LoVo (cell line): ENCODE measurements at regions not wholly inside any gene's neighbourhood (a gene's known extent, or its start where the extent isn't known, plus 50 kb on each side); places are given as distances from the start of the nearest gene placed in this dataset.

Source experiments
- DNase-seq: peaks from one replicate; pipeline ENCODE4 v3.0.0-alpha.2; 2016; ENCODE audit warnings: low spot score

DNA sequence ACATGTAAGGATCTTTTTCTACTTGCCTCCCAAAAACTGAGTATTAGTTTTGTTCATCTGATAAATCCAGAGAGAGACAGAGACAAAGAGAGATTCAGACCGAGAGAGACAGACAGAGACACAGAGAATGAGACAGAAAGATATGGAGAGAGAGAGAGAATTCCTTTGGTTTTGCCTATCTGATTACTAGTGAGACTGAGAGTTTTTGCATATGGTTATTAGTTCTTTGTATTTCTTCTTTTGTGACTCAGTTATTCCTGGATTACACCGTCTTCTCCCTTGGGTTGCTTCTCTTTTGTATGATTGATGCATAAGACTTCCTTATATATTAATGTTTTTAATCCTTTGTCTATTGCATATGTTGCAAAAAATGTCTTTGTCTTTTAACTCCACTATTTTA, 91.2 kb upstream of the SPATA31C2 start:
- no peak for DNase-seq

DNA sequence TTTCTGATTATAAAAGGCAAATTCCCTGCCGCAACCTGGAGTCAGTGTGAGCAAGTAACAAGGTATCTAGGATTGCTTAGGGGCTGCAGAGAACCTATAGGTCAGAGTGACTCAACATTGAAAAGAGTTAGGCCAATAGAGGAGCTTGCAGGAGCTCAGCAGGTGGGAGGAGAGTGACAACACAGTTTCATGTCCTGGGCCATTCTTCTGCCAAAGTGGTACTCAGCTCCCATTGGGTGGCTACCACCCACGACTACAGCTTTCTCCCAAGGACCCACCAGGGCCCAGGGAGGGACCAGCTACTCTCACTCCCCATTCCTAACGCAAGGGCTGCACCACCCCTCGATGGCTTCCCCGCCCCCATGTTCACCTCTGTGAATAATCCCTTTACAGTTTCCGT, 86.7 kb upstream of the SPATA31C2 start:
- DNase-seq: no peak

DNA sequence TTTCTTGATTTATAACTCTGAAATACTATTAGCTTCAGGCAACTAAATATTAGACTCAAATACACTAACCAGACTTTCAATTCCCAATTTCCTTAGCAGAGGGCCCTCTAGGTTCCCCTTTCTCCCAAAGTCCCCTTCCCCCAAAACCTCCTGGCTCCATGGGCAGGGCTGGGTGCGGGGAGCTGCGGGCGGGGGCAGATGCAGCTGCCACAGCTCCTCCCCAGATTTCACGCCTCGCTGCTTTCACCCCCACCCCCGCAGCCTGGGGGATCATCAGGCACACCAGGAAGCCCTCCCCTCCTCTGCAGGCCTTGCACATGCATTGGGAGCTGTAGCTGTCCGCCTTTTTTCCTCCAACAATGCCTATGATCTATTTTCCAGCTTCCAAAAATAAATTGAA, 82.8 kb upstream of the SPATA31C2 start:
- DNase-seq: no peak

DNA sequence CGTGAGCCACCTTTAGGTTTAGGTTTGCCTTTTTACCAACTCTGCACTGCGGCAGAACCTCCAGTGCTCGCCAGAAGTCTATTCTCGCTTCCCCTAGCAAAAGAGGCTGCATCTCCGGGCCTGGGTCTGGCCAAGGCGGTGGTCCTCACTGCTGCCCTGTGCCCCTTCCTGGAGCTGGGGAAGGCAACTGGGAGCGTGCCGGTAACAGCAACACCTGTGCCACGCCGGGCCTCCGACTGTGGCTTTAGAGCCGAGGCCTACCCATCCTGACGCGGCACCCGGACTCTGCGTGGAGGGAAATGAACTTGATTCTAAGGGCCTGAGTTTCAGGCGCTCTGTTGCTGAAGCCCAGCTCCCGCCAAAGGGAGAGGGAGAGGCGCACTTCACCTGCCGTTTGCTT, 82.4 kb upstream of the SPATA31C2 start:
- DNase-seq: no peak

DNA sequence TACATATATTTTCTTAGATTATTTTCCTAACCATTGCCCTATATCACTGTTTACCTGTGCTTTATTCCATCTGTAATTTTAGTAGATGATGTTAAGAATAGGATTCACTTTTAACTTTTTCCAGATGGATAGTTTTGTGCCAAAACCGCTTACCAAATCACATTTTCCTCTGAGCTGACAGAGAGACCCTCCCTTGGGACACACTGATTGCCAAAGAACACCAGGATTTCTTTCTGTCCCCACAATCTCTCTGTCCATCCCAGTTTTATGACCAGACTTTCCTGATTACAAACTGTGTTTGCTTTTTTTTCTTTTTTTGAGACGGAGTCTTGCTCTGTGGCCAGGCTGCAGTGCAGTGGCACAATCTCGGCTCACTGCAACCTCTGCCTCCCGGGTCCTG, 81.3 kb upstream of the SPATA31C2 start:
- no peak for DNase-seq

DNA sequence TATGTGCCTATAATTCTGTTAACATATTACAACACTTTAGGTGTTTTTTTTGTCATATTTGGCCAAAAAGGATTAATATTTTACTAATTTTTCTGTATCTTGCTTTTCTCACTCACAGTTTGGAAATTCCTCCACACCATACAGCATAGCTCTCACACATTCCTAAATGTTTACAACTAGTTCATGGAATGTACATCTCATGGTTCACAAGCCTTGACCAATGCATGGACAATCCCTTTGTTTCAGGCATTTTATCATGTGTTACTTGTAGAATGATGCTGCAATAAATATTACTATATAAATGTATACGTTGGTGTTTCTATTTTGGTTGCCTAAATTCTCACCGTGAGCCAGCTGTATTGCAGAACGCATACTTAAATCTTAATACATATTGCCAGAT, 80.5 kb upstream of the SPATA31C2 start:
- no peak for DNase-seq

DNA sequence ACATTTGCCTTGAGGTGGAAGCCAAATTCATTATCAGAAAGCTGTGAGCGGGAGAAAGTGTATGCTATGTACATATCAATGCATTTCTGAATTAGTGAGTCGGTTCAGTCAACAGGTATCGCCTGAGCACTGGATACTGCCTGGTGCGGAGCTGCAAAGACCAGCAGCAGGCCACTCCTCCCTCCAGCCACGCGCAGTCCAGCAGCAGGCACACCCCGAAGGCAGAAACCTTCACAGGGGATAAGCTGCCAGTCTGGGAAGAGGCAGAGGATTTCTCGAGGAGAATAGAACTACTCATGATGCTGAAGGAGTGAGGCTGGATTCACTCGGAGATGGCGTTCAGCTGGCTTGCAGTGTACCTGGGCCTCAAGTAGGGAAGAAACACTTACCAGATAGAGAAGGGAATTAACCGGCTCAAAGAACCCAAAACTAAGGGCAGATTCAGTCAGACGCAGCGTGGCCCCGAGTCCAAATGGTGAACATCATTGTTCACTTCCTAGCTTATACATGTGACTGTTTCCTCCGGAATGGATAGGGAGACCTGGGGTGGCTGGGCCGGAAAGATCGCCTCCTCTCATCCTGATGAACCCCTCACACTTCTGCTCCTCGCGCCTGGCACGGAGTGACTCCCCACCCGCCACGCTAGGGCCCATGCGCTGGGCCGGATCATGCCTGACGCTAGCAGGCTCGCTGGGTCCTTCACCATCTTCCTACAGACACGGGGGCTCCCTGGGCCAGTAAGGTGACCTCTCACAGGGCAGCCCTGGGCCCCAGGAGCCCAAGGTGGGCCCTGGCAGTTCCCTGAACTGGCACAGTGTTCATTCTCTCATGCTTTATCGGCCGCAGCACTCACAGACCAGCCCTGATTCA, 78.1 kb upstream of the SPATA31C2 start:
- no peak for DNase-seq

DNA sequence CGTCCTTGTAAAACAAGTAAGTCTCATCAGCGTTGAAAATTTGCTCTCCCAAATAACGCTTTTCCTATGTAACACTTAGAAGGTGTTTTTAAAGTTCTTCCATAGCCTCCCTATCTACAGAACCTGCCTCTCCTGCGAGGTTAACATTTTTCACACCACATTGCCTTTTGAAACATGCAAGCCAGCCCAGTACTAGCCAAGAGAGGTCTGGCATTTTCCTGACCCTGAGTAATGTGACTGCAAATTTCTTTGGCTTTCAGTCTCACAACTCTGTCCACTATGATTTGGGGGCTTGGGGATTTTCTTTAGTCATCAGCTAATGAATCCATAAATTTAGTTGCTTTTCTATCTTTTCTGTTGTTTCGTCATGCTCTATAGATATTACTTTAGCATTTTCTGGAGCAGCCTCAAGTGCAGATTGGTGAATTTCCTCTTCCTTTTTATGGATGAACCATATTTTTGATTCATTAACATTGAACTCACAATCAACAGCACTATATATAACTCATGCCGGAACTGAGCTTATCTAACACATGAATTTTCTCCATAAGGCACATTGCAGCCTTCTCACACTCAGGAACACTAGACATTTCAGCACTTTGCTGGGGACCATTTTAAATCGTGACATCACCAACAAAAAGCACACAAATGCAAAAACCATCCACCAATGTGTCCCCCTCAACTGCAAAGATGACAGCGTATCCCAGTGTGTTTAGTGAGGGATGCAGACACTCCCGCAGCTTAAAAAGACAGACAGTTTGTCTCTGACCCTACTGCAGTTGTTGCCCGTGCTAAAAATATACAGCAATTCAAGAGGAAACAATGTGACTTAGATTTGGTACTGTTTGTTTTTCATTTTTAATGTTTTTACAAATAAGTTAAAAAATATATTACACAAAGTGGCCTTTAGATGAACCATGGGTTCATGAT, 77.2 kb upstream of the SPATA31C2 start:
- no peak for DNase-seq

DNA sequence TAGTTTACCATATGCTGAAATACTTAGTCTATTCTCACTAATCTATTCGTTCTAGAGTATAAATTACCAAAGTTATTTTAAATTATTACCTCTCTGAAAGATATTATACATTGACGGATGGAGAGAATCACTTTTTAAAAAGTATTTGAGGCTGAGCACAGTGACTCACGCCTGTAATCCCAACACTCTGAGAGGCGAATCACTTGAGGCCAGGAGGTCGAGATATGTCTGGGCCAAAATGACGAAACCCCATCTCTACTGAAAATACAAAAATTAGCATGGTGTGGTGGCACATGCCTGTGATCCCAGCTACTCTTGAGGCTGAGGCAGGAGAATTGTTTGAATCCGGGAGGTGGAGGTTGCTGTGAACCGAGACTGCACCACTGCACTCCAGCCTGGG, 64.0 kb upstream of the SPATA31C2 start:
- no peak for DNase-seq

DNA sequence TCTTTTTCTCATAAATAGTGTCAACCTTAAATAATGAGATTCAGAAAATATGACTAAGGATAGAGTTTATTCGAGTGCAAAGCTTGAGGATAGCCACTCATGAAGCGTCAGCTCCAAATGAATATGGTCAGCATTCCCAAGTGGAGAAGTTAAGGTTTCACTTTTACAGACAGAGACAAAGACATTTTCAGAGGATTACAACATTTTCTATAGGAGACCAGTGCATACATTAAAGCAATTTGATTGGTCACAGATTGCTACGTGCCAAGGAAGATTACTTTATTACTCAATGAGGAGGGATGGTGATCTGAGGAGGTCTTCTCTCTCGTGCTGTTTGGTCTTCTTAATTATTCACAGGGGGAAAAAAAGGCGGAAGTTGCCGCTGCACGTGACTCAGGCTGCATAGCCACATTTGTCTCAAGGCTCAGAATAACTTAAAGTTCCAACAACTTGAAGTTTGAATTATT, 60.1 kb upstream of the SPATA31C2 start:
- DNase-seq: peak; percentile 20

DNA sequence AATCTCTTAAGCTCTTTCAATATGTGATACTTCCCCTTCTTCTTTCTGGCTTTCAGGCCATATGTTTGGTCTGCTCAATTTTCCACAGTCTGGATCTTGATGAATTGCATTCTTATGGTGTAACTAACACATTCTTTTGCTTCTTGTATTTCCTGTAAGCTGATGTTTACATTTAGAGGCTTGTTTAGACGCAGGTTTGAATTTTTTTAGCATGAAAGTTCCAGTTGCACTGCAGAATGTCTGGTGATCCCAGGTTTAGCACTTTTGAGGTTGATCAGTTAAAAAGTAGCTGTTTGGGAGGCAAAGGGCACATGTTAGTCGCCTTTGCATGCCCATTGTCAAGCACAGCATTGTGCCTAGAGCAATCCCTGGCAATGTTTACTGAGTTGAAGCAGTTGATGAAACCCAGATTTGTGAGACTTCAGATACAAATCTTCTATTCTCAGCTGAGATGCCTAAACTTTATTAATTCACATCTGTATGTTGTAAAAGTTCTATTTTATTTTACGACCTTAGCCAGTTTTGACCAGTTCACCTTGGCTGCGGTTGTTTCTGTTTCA, 59.6 kb upstream of the SPATA31C2 start:
- peak; percentile 6 for DNase-seq

DNA sequence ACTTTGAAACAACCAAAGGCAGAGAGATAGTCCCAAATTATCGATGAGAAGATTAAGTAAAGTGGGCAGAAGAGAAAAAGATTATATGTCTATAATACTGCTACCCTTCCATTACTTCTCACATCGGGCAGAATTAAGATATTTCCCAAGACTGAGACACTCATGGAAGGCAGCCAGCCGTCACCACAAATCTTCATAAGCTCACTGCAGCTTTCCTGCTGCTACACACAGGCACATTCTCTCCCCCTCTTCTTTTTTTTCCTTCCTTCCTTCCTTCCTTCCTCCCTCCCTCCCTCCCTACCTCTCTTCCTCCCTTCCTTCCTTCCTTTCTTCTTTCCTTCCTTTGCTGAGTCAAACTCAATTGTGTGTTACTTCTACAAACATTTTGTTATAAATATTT, 58.7 kb upstream of the SPATA31C2 start:
- no peak for DNase-seq

DNA sequence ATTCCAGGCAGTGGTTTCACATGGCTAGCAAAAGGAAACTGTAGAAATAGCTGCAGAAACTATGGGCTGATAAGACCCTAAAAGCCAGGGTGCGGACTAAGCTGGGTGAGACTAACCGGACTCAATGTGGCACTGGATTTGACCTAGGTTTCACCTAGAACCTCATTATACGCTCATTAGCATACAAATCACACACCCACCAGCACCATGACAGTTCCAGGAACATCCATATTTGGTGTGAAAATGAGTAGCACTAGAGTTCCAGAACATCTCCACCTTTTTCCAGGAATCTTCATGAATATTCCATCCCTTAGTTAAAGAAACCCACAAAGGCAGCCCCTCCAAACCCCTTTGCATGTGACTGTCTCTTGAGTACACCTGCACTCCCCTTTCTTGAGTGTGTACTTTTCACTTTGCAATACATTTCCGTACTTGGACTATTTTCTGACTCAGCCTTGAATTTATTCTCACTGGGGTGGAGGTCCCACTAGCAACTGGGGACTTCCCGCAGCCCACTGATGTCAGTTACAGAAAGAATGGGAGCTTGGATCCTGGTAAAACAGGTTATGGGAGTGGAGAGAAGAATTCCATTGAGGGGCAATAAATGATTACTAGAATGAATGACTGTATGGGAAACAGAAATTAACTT, 58.0 kb upstream of the SPATA31C2 start:
- peak; percentile 9 for DNase-seq

DNA sequence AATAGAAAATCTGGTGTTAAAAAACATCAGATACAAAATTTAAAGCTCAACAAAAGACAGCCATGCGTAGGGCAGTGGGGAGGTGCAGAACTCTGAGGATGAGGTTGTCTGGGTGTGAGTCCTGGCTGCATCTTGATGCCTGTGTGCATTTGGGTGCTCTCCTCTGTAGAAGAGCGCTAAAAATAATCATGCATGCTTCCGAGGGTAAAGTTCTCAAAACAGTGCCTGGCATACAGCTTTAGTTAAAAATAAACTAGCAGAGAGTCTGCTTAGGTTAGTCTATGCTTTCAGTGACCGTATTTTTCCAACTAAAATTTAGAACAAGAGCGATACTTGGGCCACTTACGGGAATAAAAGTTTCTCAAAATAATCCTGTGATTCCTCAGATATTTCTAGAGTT, 55.5 kb upstream of the SPATA31C2 start:
- DNase-seq: no peak

DNA sequence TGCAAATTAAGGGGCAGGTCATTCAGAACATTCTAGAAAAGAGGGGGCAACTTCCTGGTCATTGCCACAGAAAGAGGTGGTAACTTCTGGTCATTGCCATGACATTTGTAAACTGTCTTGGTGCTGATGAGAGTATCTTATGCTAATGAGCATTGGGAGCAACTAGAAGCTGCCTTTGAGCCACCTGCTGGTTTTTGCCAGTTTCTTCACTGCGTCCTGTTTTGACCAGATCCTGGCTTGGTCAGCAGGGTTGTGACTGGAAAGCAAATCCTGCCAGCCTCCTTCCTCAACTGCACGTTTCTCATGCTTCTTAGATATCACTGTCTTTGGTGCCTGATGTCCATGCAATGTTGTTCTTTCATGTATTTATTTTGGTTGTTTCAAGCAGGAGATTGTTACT, 53.2 kb upstream of the SPATA31C2 start:
- no peak for DNase-seq

DNA sequence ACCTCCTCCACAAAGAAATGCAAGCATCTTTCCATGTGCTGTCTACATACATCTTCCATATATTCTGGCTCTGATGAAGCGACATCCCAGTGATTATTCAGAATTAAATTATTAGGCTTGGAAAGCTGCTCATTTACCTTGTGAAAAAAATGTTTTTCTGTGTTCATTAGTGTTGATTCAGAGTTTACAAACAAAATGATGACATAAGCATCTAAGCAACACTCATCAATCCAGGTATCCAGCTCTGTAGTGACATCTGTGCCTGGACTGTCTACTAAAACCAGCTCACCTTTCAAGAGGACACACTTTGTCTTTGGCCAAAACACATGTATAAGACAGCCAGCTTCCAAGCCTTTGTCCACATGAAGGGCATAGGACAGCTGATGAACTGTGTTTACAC, 51.1 kb upstream of the SPATA31C2 start:
- no peak for DNase-seq
